Breast epithelium (tissue), 3 donors: ENCODE measurements at regions not wholly inside any gene's neighbourhood (a gene's known extent, or its start where the extent isn't known, plus 50 kb on each side); places are given as distances from the start of the nearest gene placed in this dataset.

Experiments used
- CTCF ChIP-seq, 3 donors: fragments of 450-650 bp; IDR thresholded peaks; one replicate each; pipeline ENCODE4 v1.5.1; 2016 to 2017; ENCODE audit warnings: antibody characterized with exemption in 3 of 3, mild to moderate bottlenecking in 3 of 3, moderate library complexity in 3 of 3
- POLR2A ChIP-seq: fragments of 450-650 bp; IDR thresholded peaks from one replicate; pipeline ENCODE4 v1.6.1; 2016; ENCODE audit warnings: antibody characterized with exemption, mild to moderate bottlenecking, moderate library complexity
- POLR2AphosphoS5 ChIP-seq, 3 donors: sonication (generic); formaldehyde crosslinking; IDR thresholded peaks; one replicate each; pipeline ENCODE4 v1.6.1; 2017; ENCODE audit warnings: antibody characterized with exemption in 3 of 3

- TF ChIP-seq CTCF (IDR thresholded peaks at IDR 0.05) (no peak), POLR2A (no peak), POLR2AphosphoS5 (IDR thresholded peaks at IDR 0.05) (no peak)
These were observed 140.8 kb upstream of the SLC35G4 start for GRCh38 chr18:11468617-11469016.
